HPDE6-E6E7 (cell line): ENCODE measurements at regions not wholly inside any gene's neighbourhood (a gene's known extent, or its start where the extent isn't known, plus 50 kb on each side); places are given as distances from the start of the nearest gene placed in this dataset.

Experiments used
- DNase-seq: peaks from one replicate; pipeline ENCODE4 v3.0.0; 2011; ENCODE audit warnings: missing footprints; ENCODE audit errors: extremely low spot score

DNA sequence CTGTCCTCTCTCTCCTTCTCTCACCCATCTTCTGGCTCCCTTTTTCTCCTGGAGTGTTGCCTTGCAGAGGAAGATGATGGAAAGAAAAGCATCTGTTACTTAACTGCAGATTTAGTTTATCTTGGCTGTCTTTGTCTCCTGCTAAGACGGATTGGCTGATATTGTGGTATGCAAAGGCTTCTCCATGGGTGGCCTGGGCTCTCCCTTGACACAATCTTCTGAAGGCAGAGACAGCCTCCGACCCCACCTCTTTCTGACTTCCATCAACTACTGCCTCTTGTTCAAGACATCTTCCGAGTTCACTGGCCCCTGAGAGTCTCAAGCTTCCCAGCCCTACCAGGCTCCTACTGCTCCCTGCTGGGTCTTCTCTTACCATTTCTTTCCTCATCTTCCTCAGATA is 403.7 kb downstream of the LRRC70 start:
- DNase-seq, result no peak

DNA sequence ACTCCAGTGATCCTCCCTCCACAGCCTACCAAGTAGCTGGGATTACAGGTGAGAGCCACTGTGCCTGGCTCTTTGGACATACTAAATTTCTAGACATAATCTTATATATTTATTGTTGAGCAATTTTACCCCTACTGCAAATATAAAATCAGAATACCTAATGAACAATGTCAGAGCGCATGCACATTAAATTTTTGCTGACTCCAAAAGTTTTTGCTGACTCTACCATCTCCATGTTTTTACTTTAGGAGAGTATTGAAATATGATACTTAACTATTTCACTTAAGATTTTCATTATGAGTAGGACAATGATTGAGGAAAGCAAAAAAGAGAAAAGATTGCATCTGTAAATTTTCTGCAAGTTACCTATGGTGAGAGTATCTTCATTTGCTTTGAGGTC is 402.3 kb downstream of the LRRC70 start:
- no peak for DNase-seq

- DNase-seq, result no peak
These were observed 400.9 kb downstream of the LRRC70 start for GRCh38 chr5:62979472-62979871.

GRCh38 chr5:62977661-62978060 is 399.0 kb downstream of the LRRC70 start:
- no peak for DNase-seq

DNA sequence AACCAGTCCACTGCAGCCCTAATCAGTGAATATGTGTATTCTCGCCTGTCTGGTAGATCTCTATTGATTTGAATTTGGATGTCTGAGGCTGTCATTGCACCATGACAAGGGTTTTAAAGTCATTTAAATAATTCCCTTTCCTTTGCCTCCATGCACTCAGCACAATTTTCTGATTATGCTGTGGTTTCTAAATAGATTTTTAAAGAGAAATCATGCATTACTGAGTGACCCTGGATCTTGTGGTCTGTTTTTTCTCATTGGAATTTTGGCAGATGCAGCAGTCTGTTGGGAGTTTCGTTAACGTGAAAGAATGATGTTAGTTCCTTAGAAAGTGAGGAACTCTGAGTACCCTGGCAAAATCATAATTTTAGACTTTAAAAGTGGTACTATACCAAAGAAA is 396.0 kb downstream of the LRRC70 start:
- DNase-seq, result no peak

DNA sequence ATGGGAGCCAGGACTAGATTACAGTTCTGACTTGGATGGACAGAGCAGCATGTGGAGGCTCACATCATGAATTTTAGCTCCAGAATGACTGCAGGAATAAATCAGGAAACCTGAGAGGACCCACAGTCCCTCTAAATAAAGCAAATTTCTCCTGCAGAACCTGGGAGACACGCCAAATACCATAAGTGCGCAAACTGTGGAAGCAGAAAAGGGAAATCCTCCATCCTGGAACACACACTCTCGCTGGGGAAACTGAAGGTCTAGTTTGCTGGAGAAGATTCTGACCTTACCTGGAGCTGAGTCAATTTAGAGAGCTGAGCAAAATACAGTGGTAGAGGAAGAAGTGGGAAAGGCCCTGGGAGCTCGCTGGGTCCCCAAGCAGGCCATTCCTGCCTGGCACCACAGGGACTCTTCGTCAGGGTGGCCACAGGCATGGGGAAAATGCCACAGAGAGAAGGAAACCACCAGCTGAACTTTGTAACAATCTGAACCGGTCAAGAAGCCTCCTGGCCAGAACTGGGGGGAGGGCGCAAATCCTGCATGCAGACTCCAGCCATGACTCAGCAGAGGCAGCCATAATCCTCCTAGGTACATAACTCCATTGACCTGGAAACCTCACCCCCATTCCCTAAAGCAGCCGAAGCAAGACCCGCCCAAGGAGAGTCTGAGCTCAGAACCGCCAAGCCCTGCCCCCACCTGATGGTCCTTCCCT is 390.9 kb downstream of the LRRC70 start:
- DNase-seq, result no peak

GRCh38 chr5:62964428-62964827 is 385.8 kb downstream of the LRRC70 start:
- no peak for DNase-seq

GRCh38 chr5:62960781-62961180 is 382.2 kb downstream of the LRRC70 start:
- no peak for DNase-seq

DNA sequence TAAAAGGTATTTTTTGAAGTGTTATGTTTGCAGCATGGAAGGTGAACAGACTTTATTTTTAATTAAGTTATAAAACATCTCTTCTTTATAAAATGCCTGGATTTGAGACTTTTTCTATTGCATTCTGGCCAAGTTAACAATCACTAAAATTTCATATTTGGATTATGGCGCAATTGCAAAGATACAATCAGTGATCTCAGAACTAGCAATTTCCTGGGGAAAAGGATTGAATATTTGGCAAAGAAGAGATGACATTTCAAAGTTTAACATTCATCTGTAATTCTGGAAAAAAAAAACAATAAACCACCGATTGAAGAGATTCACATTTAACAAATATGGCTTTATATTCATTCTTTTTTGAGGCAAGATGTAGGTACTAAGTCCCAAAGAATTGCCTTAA is 378.0 kb downstream of the LRRC70 start:
- DNase-seq, result no peak

DNA sequence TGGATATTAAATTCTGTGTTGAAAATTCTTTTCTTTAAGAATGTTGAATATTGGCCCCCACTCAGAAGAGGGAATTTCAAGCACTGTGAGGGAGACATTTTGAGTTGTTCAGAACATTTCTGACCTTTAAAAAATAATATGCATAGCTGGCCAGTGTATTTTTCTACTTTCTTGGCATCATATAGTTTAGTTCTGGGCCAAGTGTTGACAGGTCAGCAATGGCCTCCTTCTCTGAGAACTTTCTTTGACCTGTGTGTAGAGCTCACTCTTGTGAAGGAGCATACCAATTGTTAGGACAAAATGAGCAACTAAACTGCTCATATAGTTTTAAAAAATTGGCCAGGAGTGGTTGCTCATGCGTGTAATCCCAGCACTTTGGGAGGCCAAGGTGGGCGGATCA is 376.0 kb downstream of the LRRC70 start:
- DNase-seq, result no peak

DNA sequence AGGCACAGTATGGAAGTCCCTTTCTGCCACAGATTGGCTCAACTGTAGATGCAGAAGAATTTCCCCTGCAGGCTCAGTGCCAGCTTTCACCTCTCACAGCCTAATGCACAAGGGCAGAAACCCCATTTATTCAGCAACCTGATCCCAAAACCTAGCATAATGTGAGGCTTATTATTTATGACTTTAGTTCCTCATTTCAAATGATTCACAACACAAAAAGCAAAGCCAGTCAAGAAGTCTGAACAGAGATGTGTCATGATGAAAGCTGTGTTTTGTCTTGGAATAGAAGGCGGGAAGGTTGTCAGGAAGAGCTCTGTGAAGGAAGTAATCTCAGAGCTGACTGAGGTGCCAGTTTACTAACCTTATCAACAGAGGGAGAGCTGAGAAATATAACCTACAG is 369.7 kb downstream of the LRRC70 start:
- DNase-seq, result no peak

DNA sequence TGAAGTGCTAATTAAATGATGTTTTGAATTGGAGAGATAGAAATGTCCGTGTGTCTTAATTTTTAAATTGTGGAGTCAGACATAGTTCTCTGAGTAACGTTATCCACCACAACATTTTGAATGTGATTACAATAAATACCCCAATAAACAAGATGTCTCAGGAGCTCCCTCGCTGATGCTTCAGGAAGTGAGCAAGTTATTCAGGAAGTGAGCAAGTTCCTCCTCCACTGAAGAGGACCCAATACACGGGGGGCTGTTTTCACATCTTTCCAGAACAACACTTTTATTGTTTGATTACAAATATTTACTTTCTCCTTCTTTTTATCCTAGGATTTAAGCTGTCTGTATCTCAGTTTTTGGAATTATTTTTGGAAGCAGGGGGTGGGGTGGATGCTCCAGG is 363.8 kb downstream of the LRRC70 start:
- no peak for DNase-seq

DNA sequence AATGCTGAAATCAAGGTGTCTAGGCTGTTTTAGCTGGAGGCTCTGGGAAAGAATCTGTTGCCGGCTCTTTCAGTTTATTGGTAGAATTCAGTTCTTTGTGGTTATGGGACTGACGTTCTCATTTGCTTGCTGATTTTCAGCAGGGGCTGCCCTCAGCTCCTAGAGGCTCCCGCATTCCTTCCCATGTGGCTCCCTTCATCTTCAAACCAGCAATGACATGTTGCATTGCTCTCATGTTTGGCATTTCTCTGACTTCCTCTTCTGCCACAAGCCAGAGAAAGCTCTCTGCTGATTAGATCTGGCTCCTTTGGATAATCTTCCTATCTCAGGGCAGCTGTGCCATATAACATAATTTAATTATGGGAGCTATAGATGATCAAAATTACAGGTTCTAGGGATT is 360.3 kb downstream of the LRRC70 start:
- DNase-seq, result no peak

DNA sequence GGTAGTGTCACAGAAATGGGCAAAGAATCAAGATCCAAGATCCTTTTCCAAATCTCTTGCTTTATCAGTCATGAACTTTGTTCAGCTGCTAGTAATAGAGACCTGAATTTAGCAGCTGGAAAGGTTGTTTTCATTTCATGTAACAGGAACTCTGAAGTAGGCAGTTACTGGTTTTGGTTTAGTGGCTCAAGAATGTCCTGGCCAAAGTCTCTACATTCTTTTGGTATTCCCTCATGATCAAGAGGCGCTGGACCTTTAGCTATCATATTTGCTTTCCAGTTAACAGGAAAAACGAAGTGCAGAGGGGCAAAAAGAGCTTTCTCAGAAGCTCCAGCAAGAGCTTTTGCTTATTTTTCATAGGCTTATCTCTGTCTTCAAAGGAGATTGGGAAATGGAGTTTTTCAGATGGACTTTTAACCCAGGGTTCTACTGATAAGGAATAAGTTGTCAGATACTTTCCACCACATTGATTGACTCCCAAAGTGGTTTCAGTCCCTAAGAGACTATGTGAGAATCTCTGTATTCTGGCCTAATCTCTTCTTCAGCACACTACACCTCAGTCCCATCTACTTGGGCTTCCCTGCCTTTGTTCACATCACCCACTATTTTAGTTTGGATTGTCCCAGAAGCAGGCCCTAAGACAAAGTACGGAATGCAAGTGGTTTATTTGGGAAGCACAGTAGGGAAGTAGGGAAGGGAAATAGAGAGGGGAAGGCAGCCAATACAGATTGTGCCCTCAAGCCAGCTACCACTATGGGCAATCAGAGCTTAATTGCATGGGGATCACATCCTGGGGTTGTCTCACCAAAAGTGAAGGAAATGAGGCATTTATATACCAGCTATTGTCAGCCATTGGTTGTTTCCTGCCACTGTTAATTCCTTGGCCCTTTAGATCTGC is 359.3 kb downstream of the LRRC70 start:
- no peak for DNase-seq

- DNase-seq, result no peak
These were observed 357.0 kb downstream of the LRRC70 start for GRCh38 chr5:62935660-62936059.

- DNase-seq, result no peak
These were observed 355.7 kb downstream of the LRRC70 start for GRCh38 chr5:62934319-62934718.

DNA sequence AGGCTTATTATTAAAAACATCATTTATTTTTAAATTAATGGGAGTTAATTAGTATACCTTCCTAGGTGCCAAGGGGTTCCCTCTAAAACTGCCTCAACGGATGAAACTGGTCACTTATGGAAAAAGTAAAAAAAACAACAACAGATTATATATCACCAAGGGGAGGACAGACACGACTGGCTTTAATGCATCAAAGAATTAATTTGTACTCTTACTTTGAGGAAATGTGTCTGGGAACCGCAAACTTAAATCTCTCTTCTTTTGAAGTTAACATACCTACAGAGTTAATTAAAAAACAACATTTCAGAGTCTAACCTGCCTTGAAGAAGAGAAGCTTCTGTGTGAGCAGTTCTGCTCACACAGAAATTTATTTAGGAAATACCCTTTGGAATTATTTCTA is 354.6 kb downstream of the LRRC70 start:
- DNase-seq, result no peak

DNA sequence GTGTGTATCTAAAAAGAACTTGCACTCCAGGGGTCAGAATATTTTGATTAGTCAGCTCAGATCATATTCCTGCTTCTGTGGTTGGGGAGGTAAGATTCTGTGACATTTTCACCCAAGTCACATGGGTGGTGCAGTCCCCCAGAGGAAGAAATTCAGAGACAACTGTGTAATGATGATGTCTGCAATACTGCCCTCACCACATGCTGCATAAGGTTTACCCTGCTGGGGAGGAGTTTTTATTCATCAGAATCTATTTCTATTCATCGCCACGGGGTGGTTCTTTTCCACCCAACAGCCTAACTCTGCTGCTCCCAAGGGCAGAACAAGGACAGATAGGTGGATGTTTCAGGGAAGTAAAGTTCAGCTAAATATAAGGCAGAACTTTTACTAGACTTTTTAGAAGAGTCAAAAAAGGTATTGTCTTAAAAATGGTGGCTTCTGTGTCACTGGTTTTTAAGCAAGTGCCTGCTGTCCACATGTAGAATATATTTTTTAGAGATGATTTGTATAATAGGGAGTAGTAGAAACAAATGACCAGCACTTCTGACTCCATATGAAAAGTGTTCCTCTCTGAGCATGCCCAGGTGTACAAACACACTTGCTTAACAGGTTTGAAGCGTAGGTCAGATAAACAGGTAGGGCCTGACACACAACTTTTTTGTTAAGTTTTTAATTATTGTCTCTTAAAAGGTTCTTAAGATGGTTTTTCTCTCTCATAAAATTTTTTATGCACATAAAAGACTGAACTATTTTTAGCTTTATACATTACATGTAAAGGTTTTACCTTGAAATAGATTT is 352.7 kb downstream of the LRRC70 start:
- no peak for DNase-seq

GRCh38 chr5:62922191-62922590 is 343.6 kb downstream of the LRRC70 start:
- DNase-seq, result no peak

- DNase-seq, result no peak
These were observed 342.2 kb downstream of the LRRC70 start for GRCh38 chr5:62920856-62921255.

GRCh38 chr5:62909326-62909725 is 330.7 kb downstream of the LRRC70 start:
- DNase-seq, result no peak

DNA sequence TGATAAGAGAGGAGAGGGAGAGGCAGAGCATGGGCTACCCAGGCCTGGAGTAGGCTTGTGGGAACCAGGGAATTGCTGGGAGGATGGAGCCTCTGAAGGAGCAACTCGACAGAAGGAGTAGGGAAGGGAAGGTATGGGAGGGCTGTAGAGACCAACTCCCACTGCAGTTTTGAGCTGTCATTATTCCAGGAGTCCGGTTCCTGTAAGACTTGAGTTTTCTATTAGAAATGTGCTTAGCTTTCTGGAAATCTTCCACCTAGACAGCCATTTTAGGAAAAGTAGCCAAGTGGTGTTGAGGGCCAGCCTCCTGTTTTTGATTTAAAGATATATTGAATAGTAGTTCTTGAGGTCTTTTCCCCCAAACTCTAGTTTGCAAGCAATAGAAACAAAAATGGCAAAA is 323.5 kb downstream of the LRRC70 start:
- no peak for DNase-seq
